HCT116 (cell line): ENCODE measurements at regions not wholly inside any gene's neighbourhood (a gene's known extent, or its start where the extent isn't known, plus 50 kb on each side); places are given as distances from the start of the nearest gene placed in this dataset.

ENCODE experiments used
- ATAC-seq: fragments of 200-7000 bp; cut with Tn5 transposase; 2 replicates; pipeline ENCODE4 v1.9.1; 2020; ENCODE audit warnings: mild to moderate bottlenecking, moderate library complexity
- BruUV-seq: library from RNA; stranded (reverse); fragments of 400-500 nt; replicated peaks from 2 replicates; lab custom pipeline; 2021; lab: Mats Ljungman, UMichigan
- CTCF ChIA-PET: fragments of 300-600 bp; sonication (Branson Sonifier 250); formaldehyde crosslinking; loops from one replicate; lab custom pipeline; 2021; ENCODE audit warnings: antibody characterized with exemption; lab: Charles Lee
- POLR2A ChIA-PET: fragments of 300-600, 350-600 bp; sonication (Branson Sonifier 250); formaldehyde crosslinking; loops from one replicate; lab custom pipeline; 2021; ENCODE audit warnings: antibody characterized with exemption; lab: Charles Lee
- RAD21 ChIA-PET, 2 experiments: fragments of 300-600 bp; sonication (Branson Sonifier 250); formaldehyde crosslinking; loops; one replicate each; lab custom pipeline; 2023; ENCODE audit warnings: low total read pairs in 2 of 2; ENCODE audit not compliant: uncharacterized antibody in 2 of 2, unreplicated experiment in 2 of 2, low non-redundant PET in 1 of 2; lab: Charles Lee
- DNase-seq: peaks from one replicate; pipeline ENCODE4 v3.0.0-alpha.2; 2010; ENCODE audit warnings: low read depth, low spot score
- H2AFZ ChIP-seq: fragments of 200-600 bp; shearing (Covaris generic), sonication (generic); 2 replicates; pipeline ENCODE4 v1.6.1; 2017; ENCODE audit warnings: low read depth, mixed run types, mixed read lengths, antibody characterized with exemption, low read length; ENCODE audit not compliant: poor library complexity, severe bottlenecking
- H3K27ac ChIP-seq: 2 replicates; pipeline ENCODE4 v1.5.1; 2012; ENCODE audit warnings: low read depth, low read length
- H3K27me3 ChIP-seq: fragments of 200-600 bp; sonication (generic); 2 replicates; pipeline ENCODE4 v1.6.1; 2016; ENCODE audit warnings: mixed run types, low read length, mixed read lengths; ENCODE audit not compliant: insufficient read depth
- H3K36me3 ChIP-seq, 2 experiments: fragments of 200-500 bp in 1 of 2; fragments of 200-600 bp in 1 of 2; sonication (Bioruptor generic) in 1 of 2; sonication (generic) in 1 of 2; 2 replicates each; pipeline versions ENCODE4 v1.5.1 to v1.6.1; 2014 to 2016; ENCODE audit warnings: low read length in 2 of 2, inconsistent platforms in 1 of 2, mixed read lengths in 1 of 2, mixed run types in 1 of 2; ENCODE audit not compliant: insufficient read depth in 2 of 2, control insufficient read depth in 1 of 2
- H3K4me1 ChIP-seq, 2 experiments: fragments of 200-600 bp in 1 of 2; sonication (generic) in 1 of 2; 2 replicates each; pipeline versions ENCODE4 v1.5.1 to v1.6.1; 2012 to 2017; ENCODE audit warnings: low read length in 2 of 2, inconsistent platforms in 1 of 2, mild to moderate bottlenecking in 1 of 2, mixed read lengths in 1 of 2, mixed run types in 1 of 2, moderate library complexity in 1 of 2; ENCODE audit not compliant: insufficient read depth in 2 of 2, control insufficient read depth in 1 of 2
- H3K4me2 ChIP-seq: fragments of 200-600 bp; sonication (generic); 2 replicates; pipeline ENCODE4 v1.6.1; 2017; ENCODE audit warnings: mixed run types, low read length, mixed read lengths
- H3K4me3 ChIP-seq, 2 experiments: fragments of 200-600 bp in 1 of 2; sonication (generic) in 1 of 2; replicated peaks in 1 of 2; 2 replicates each; pipeline ENCODE4 v1.5.1; 2011 to 2016; ENCODE audit warnings: low read length in 2 of 2, control low read depth in 1 of 2, low read depth in 1 of 2, mild to moderate bottlenecking in 1 of 2, mixed read lengths in 1 of 2, mixed run types in 1 of 2
- H3K79me2 ChIP-seq: fragments of 200-600 bp; sonication (generic); 2 replicates; pipeline ENCODE4 v1.6.1; 2017; ENCODE audit warnings: mild to moderate bottlenecking, mixed run types, low read length, moderate library complexity, mixed read lengths; ENCODE audit not compliant: insufficient read depth
- H3K9ac ChIP-seq: fragments of 200-600 bp; sonication (generic); 2 replicates; pipeline ENCODE4 v1.6.1; 2016; ENCODE audit warnings: low read length, mixed read lengths
- H3K9me2 ChIP-seq: fragments of 200-600 bp; sonication (generic), shearing (Covaris generic); 2 replicates; pipeline ENCODE4 v1.6.1; 2017; ENCODE audit warnings: mixed run types, mild to moderate bottlenecking, moderate library complexity; ENCODE audit not compliant: insufficient read depth
- H3K9me3 ChIP-seq, 2 experiments: fragments of 200-500 bp in 1 of 2; fragments of 200-600 bp in 1 of 2; sonication (Bioruptor generic) in 1 of 2; sonication (generic) in 1 of 2; 2 replicates each; pipeline ENCODE4 v1.6.1; 2014 to 2017; ENCODE audit warnings: low read length in 2 of 2, mixed read lengths in 2 of 2, inconsistent platforms in 1 of 2, low read depth in 1 of 2, mild to moderate bottlenecking in 1 of 2, mixed run types in 1 of 2, moderate library complexity in 1 of 2; ENCODE audit not compliant: control insufficient read depth in 1 of 2, insufficient read depth in 1 of 2
- H4K20me1 ChIP-seq: fragments of 200-600 bp; sonication (generic), shearing (Covaris generic); 2 replicates; pipeline ENCODE4 v1.6.1; 2017; ENCODE audit warnings: mixed run types, mild to moderate bottlenecking, moderate library complexity; ENCODE audit not compliant: insufficient read depth
- CTCF ChIP-seq, 3 experiments: fragments of 200-600 bp in 1 of 3; sonication (generic) in 1 of 3; IDR thresholded peaks in 2 of 3; conservative IDR thresholded peaks in 1 of 3; 2 replicates each; pipeline ENCODE4 v1.5.1; 2012 to 2017; ENCODE audit warnings: low read depth in 2 of 3, low read length in 2 of 3, antibody characterized with exemption in 1 of 3, borderline replicate concordance in 1 of 3, control low read depth in 1 of 3, mild to moderate bottlenecking in 1 of 3, mixed read lengths in 1 of 3, mixed run types in 1 of 3, moderate library complexity in 1 of 3; ENCODE audit not compliant: insufficient read depth in 1 of 3
- EGR1 ChIP-seq: IDR thresholded peaks from 2 replicates; pipeline ENCODE4 v1.6.1; 2012; ENCODE audit warnings: low read depth
- EZH2 ChIP-seq: fragments of 200-600 bp; sonication (generic); IDR thresholded peaks from 2 replicates; pipeline ENCODE4 v1.6.1; 2017; ENCODE audit warnings: antibody characterized with exemption, mixed run types
- FOSL1 ChIP-seq: IDR thresholded peaks from 2 replicates; pipeline ENCODE4 v1.6.1; 2012; ENCODE audit warnings: low read depth
- POLR2A ChIP-seq: IDR thresholded peaks from 2 replicates; pipeline ENCODE4 v1.7.0; 2011; ENCODE audit warnings: borderline replicate concordance; ENCODE audit not compliant: insufficient read depth, insufficient read length; ENCODE audit errors: extremely low read depth
- POLR2AphosphoS5 ChIP-seq: IDR thresholded peaks from 2 replicates; pipeline ENCODE4 v1.6.1; 2011; ENCODE audit warnings: mild to moderate bottlenecking, low read depth, low read length, moderate library complexity
- RAD21 ChIP-seq: IDR thresholded peaks from 2 replicates; pipeline ENCODE4 v1.6.1; 2012; ENCODE audit warnings: low read depth, mild to moderate bottlenecking
- REST ChIP-seq: IDR thresholded peaks from 2 replicates; pipeline ENCODE4 v1.6.1; 2012; ENCODE audit warnings: low read depth
- SIN3A ChIP-seq: IDR thresholded peaks from 2 replicates; pipeline ENCODE4 v1.6.1; 2012; ENCODE audit warnings: low read depth
- YY1 ChIP-seq: IDR thresholded peaks from 2 replicates; pipeline ENCODE4 v1.6.1; 2011; ENCODE audit warnings: low read length, low read depth, moderate library complexity, mild to moderate bottlenecking; ENCODE audit not compliant: insufficient replicate concordance; ENCODE audit errors: extremely low read depth
- ZFX ChIP-seq: fragments of 450-650 bp; IDR thresholded peaks from 2 replicates; pipeline ENCODE4 v1.6.1; 2017
- ZNF274 ChIP-seq: fragments of 200-500 bp; sonication (Bioruptor generic); IDR thresholded peaks from 2 replicates; pipeline ENCODE4 v1.6.1; 2014; ENCODE audit warnings: mild to moderate bottlenecking, low read depth, low read length, inconsistent platforms
- intact Hi-C: fragments of 100-400 bp; cut with micrococcal nuclease; formaldehyde crosslinking; loops from 2 replicates; pipeline ENCODE4 v1.10.0; 2022

GRCh38 chr5:60101573-60101972, 208.0 kb upstream of the PDE4D start:
- TF ChIP-seq YY1, result no peak
- no peak for TF ChIP-seq CTCF (IDR thresholded peaks at IDR 0.05 in 2 of 3, conservative IDR thresholded peaks at IDR 0.05 in 1 of 3; ENCODE audit: borderline replicate concordance in 1 of 3, insufficient read depth in 1 of 3, low read depth in 2 of 3, low read length in 2 of 3)
- TF ChIP-seq ZNF274, result no peak
- no peak for TF ChIP-seq POLR2AphosphoS5
- TF ChIP-seq EZH2, result no peak
- TF ChIP-seq RAD21, result no peak
- Histone ChIP-seq H3K9ac (no peak overlapping the region), H3K27me3 (no peaks in the 10 kb centered on the region), H3K4me2 (no peak overlapping the region), H4K20me1 (no peaks in the 10 kb centered on the region), H3K27ac (no peak overlapping the region), H3K79me2 (no peaks in the 10 kb centered on the region), H3K9me3 (no peaks in the 10 kb centered on the region), H2AFZ (no peak overlapping the region), H3K4me1 (no peaks in the 10 kb centered on the region), H3K4me3 (no peak overlapping the region), H3K9me2 (no peaks in the 10 kb centered on the region), H3K36me3 (no peaks in the 10 kb centered on the region)
- RAD21 ChIA-PET, result no interaction called here
- intact Hi-C loops, result no loop called here
- POLR2A ChIA-PET, result no interaction called here
- CTCF ChIA-PET, result no interaction called here
- DNase-seq, result no peak
- no peak for ATAC-seq
- no TSS peak for BruUV-seq

- Histone ChIP-seq H3K4me3 (no peak overlapping the region), H4K20me1 (no peaks in the 10 kb centered on the region), H3K79me2 (no peaks in the 10 kb centered on the region), H3K36me3 (no peaks in the 10 kb centered on the region), H3K9ac (no peak overlapping the region), H3K4me2 (no peak overlapping the region), H3K9me2 (no peaks in the 10 kb centered on the region), H2AFZ (no peak overlapping the region), H3K27me3 (no peaks in the 10 kb centered on the region), H3K4me1 (no peaks in the 10 kb centered on the region), H3K9me3 (no peaks in the 10 kb centered on the region), H3K27ac (no peak overlapping the region)
- ChIA-PET CTCF (no interaction called here), RAD21 (no interaction called here), POLR2A (no interaction called here)
- ATAC-seq (no peak), DNase-seq (no peak)
- intact Hi-C loops, result no loop called here
- BruUV-seq, result no TSS peak
- TF ChIP-seq POLR2A (no peak), YY1 (no peak), ZFX (no peak), FOSL1 (no peak), SIN3A (no peak), REST (no peak), EGR1 (no peak)
Measured at GRCh38 chr5:60092671-60093422, 199.3 kb upstream of the PDE4D start.
